CD4-positive, alpha-beta T cell treated with Interleukin-17A for 1 hour (primary cell): ENCODE measurements at regions not wholly inside any gene's neighbourhood (a gene's known extent, or its start where the extent isn't known, plus 50 kb on each side); places are given as distances from the start of the nearest gene placed in this dataset.
"Not testable (repeated sequence)": the region's sequence is repeated elsewhere in the genome, so short reads cannot be mapped to it uniquely, and the experiment has no call there.

Experiments
- DNase-seq: peaks from one replicate; pipeline ENCODE4 v3.0.0-alpha.2; 2020

GRCh38 chr18:22764005-22764404, 169.1 kb upstream of the RBBP8 start:
- not testable (repeated sequence) for DNase-seq

GRCh38 chr18:22765896-22766295, 167.2 kb upstream of the RBBP8 start:
- no peak for DNase-seq

DNA sequence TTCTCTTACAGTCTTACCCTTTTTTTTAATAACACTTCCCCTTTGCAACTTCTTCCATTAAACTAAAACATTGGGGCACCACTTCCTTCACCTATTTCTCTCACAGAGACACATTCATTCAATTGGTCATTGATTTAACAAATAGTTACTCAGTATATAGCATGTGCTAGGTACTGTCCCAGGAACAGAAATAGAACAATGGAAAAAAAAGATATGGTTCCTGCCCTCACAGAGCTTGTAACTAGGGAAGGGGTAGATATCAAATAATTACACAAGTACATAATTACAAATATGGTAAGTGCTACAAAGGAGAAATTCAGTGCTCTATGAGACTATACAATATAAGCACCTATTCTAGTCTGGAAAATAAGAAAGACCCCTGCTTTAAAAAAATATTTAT, 165.5 kb upstream of the RBBP8 start:
- DNase-seq, result no peak

- DNase-seq, result no peak
These were observed 159.2 kb upstream of the RBBP8 start for GRCh38 chr18:22773944-22774343.

DNA sequence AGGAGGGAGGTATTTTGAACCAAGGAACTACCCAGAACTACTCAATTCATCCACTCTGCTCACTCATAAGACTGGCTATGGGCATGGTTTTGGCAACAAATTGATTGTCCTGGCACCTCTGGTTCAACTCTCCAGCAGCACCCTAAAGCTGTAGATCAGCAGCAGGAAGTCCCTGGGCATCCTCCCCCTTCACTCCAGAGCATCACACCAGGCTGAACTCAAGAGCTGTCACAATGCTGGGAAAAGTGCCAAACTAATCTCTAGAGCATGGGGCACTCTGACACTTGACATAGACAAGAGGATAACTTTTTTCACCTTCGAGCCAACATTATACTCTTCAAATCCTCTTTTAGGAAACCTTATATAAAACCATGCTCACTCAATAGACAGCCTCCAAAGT, 154.1 kb upstream of the RBBP8 start:
- no peak for DNase-seq

DNA sequence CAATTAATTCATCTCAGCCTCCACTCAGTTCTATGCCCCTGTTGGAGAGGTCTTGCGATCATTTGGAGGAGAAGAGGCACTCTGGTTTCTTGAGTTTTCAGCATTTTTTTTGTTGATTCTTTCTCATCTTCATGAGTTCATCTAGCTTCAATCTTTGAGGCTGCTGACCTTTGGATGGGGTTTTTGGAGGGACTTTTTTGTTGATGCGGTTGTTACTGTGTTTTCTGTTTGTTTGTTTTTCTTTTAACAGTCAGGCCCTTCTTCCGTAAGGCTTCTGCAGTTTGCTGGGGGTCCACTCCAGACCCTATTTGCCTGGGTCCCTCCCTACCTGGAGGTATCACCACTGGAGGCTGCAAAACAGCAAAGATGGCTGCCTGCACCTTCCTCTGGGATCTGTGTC, 149.9 kb upstream of the RBBP8 start:
- DNase-seq, result no peak

GRCh38 chr18:22783662-22784076, 149.5 kb upstream of the RBBP8 start:
- DNase-seq, result no peak

DNA sequence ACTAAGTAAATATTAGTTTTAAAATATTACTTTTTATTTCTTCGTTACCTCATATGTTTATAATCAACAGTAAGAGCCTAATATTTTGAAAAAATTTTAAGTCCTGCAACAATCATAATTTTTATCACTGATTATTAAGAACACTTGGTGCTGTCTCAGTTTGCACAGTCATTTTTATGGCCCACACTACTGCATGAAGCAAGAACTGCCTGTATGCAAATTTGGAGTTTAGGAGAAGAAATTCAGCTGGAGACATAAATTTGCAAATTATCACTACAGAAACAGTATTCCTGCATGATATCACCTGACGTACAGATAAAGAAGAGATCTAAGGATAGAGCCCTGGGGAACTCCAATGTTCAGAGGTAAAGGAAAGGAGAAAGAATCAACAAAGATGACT, 144.1 kb upstream of the RBBP8 start:
- no peak for DNase-seq

- DNase-seq, result no peak
These were observed 143.5 kb upstream of the RBBP8 start for GRCh38 chr18:22789600-22789999.

GRCh38 chr18:22790545-22791309, 142.4 kb upstream of the RBBP8 start:
- DNase-seq, result no peak

- no peak for DNase-seq
These were observed 141.9 kb upstream of the RBBP8 start for GRCh38 chr18:22791310-22791610.

- no peak for DNase-seq
These were observed 137.0 kb upstream of the RBBP8 start for GRCh38 chr18:22796113-22796512.

- no peak for DNase-seq
These were observed 132.6 kb upstream of the RBBP8 start for GRCh38 chr18:22800551-22800951.

GRCh38 chr18:22813648-22814328, 119.3 kb upstream of the RBBP8 start:
- DNase-seq, result peak; percentile 14

DNA sequence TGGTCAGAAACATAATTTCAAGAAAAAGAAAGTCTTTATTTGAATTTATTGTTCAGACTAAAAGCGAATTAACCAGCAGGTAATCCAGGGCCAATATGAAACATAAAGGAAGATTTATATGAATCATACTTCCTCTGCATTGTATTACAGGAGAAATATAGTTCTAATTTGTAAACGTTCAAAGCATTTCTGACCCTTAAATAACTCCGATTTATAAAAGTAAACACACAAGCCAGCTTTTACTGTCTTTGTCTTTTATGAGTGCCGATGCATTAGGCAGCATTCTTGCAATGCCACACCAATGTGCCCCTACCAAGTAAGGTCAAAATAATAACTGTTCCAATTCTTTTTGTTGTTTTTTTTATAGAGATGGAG, 118.8 kb upstream of the RBBP8 start:
- no peak for DNase-seq

DNA sequence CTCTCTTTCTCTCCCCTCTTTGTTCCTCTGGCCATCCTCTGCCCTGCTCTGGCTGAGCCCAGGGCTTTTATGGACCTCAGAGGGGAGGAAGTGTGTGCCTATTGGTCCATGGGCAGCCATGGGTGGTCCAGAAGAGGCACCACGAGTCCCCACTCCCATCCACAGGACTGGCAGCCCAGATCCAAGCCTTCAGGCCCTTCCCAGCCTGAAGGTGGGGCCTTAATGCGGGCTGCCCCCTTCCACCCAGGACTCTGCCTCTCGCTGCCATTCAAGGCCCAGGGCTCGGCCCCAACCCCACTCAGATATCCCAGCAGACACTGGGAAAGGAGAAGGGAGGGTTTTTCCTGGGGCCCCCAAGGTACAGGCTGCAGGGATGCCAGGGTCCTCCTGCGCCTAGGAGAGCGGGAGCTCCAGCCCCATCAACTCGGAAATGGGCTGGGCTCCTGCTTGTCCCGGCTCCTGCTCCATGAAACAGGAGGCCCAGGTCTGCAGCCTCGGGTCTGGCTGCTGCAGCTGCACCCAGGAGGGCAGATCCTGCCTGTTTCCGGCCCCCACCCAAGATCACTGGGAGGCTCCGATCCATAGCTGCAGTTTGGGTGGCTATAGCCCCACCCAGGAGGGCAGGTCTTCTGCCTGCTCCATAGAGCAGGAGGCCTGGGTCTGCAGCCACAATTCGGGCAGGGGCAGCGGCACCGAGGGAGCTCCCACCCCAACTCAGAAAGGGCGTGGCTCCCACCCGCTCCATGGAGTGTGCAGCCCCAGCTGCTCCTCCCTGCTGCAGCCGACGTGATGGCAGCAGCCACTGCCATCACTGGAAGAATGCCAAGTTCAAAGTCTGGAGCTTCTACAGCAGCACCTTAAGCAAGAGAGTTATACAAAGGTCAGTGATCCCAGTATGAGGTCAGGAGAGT, 116.6 kb upstream of the RBBP8 start:
- no peak for DNase-seq

GRCh38 chr18:22817844-22818243, 115.3 kb upstream of the RBBP8 start:
- DNase-seq, result no peak

DNA sequence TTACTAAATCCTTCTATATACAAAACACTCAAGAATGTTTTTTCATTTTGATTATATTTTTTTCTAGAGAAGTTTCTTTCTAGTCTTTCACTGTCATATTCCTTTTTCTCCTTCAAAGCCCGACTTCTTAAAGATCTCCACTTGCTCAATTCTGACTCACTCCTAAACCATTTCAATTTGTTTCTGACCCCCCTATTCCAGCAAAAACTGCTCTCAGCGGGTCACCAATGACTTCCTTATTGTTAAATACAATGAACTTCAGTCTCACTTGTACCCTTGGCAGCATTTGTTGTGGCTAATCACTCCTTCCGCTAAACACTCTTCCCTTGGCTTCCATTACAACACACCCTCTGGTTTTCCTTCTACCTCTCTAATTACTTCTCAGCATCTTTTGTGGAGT, 111.1 kb upstream of the RBBP8 start:
- DNase-seq, result no peak

GRCh38 chr18:22822841-22823508, 110.2 kb upstream of the RBBP8 start:
- no peak for DNase-seq

DNA sequence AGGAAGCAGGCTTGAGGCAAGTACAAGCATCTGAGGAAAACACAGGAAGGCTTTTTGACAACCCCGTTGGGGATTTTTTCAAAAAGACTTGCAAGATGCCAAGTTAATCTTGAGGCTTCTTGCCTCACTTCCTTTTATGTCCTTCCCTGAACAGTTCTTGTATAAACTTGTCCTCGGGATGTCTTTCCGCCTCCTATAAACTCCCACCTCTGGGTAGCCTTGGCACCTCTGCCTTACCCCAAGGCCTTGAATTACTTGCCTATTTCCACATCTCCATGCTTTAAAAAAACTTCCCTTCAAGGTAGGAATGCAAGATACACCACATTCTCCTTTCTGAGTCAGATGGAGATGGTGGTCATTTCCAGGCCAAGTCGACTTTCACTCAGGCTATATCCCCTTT, 106.4 kb upstream of the RBBP8 start:
- DNase-seq, result no peak

DNA sequence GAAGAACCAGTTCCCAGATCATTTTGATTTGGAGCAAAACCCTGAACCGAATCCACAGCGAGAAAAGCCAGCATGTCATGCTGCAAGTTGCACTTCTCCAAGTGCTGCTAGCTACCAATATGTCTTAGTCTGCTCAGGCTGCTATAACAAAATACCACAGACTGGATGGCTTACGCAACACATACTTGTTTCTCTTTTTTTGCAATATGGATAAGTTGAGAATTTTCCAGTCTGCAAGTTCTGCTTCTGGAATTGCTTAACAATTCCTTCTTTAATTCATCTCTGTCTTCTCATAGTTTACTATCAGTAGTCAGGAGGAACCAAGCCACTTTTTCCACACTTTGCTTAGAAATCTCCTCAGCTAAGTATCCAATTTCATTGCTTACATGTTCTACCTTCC, 105.9 kb upstream of the RBBP8 start:
- DNase-seq, result no peak

- DNase-seq, result no peak
These were observed 105.4 kb upstream of the RBBP8 start for GRCh38 chr18:22827741-22828140.

DNA sequence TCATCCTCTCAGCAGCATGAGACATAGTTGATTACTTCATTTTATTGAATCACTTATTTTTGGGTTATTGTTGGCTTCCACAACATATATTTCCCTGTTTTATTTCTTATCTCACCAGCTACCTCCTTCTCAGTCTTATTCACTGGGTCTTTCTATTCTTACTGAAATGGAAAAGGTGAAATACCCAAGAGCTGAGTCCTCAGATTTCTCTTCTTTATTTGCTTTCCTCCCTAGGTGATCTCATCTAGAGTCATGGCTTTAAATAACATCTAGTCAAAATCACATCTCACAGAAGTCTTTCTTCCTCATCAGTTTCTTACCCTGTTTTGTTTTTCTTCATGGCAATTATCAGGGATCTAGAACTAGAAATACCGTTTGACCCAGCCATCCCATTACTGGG, 105.0 kb upstream of the RBBP8 start:
- no peak for DNase-seq
